Neural cell (in vitro differentiated cells): ENCODE measurements at regions not wholly inside any gene's neighbourhood (a gene's known extent, or its start where the extent isn't known, plus 50 kb on each side); places are given as distances from the start of the nearest gene placed in this dataset.

Source experiments
- H2AFZ ChIP-seq: fragments of 200-600, 300-800 bp; sonication (generic), shearing (Covaris generic); 2 replicates; pipeline ENCODE4 v1.6.0; 2014; ENCODE audit warnings: low read depth, mild to moderate bottlenecking, antibody characterized with exemption, low read length, moderate library complexity
- H3F3A ChIP-seq: fragments of 200-600 bp; shearing (Covaris generic); 2 replicates; pipeline ENCODE4 v1.6.1; 2016; ENCODE audit warnings: mild to moderate bottlenecking, moderate library complexity, mixed read lengths, antibody characterized with exemption, low read length; ENCODE audit not compliant: insufficient read depth, poor library complexity, severe bottlenecking
- H3K27ac ChIP-seq: fragments of 200-600, 300-800 bp; sonication (generic), shearing (Covaris generic); 2 replicates; pipeline ENCODE4 v1.5.1; 2014; ENCODE audit warnings: mild to moderate bottlenecking, low read length, moderate library complexity
- H3K27me3 ChIP-seq: fragments of 300-800, 200-600 bp; sonication (generic), shearing (Covaris generic); 2 replicates; pipeline ENCODE4 v1.6.0; 2014; ENCODE audit warnings: mild to moderate bottlenecking, low read depth, low read length, moderate library complexity; ENCODE audit not compliant: insufficient read depth
- H3K36me3 ChIP-seq: fragments of 300-800, 200-600 bp; sonication (generic), shearing (Covaris generic); 2 replicates; pipeline ENCODE4 v1.5.1; 2014; ENCODE audit warnings: mild to moderate bottlenecking, antibody characterized with exemption, low read length, moderate library complexity; ENCODE audit not compliant: insufficient read depth
- H3K4me2 ChIP-seq: fragments of 300-800, 200-600 bp; sonication (generic), shearing (Covaris generic); 2 replicates; pipeline ENCODE4 v1.6.0; 2014; ENCODE audit warnings: mild to moderate bottlenecking, low read length
- H3K4me3 ChIP-seq: fragments of 300-800, 200-600 bp; sonication (generic), shearing (Covaris generic); 2 replicates; pipeline ENCODE4 v1.5.1; 2014; ENCODE audit warnings: mild to moderate bottlenecking, low read length, moderate library complexity
- H3K79me2 ChIP-seq: fragments of 200-600 bp; shearing (Covaris generic); replicated peaks from 2 replicates; pipeline ENCODE4 v1.6.0; 2014; ENCODE audit warnings: mild to moderate bottlenecking, low read length, moderate library complexity; ENCODE audit not compliant: insufficient read depth
- H3K9ac ChIP-seq: fragments of 300-800, 200-600 bp; sonication (generic), shearing (Covaris generic); 2 replicates; pipeline ENCODE4 v1.6.1; 2016; ENCODE audit warnings: mild to moderate bottlenecking, low read length, mixed read lengths
- H3K9me2 ChIP-seq: fragments of 200-600 bp; shearing (Covaris generic); 2 replicates; pipeline ENCODE4 v1.6.1; 2016; ENCODE audit warnings: mild to moderate bottlenecking, low read length, mixed read lengths; ENCODE audit not compliant: insufficient read depth
- H3K9me3 ChIP-seq: fragments of 200-600, 300-800 bp; sonication (generic), shearing (Covaris generic); 2 replicates; pipeline ENCODE4 v1.6.1; 2016; ENCODE audit warnings: mild to moderate bottlenecking, mixed run types, low read length, moderate library complexity, mixed read lengths
- H4K20me1 ChIP-seq: fragments of 200-600 bp; shearing (Covaris generic); 2 replicates; pipeline ENCODE4 v1.6.1; 2016; ENCODE audit warnings: mild to moderate bottlenecking, mixed run types; ENCODE audit not compliant: insufficient read depth
- EP300 ChIP-seq: fragments of 450-650 bp; conservative IDR thresholded peaks from 2 replicates; pipeline ENCODE4 v1.6.1; 2014; ENCODE audit warnings: antibody characterized with exemption, mild to moderate bottlenecking, moderate library complexity; ENCODE audit not compliant: poor library complexity, severe bottlenecking
- EZH2 ChIP-seq: fragments of 200-600, 300-800 bp; shearing (Covaris generic), sonication (generic); IDR thresholded peaks from 2 replicates; pipeline ENCODE4 v1.6.1; 2014; ENCODE audit warnings: antibody characterized with exemption, low read length, borderline replicate concordance, mild to moderate bottlenecking; ENCODE audit not compliant: insufficient read depth, poor library complexity, severe bottlenecking
- MXI1 ChIP-seq: fragments of 450-650 bp; conservative IDR thresholded peaks from 2 replicates; pipeline ENCODE4 v1.6.1; 2014; ENCODE audit warnings: antibody characterized with exemption, mild to moderate bottlenecking; ENCODE audit not compliant: poor library complexity, severe bottlenecking
- POLR2AphosphoS5 ChIP-seq: IDR thresholded peaks from 2 replicates; pipeline ENCODE4 v1.6.1; 2012
- RAD21 ChIP-seq: fragments of 450-650 bp; conservative IDR thresholded peaks from 2 replicates; pipeline ENCODE4 v1.6.1; 2014; ENCODE audit warnings: antibody characterized with exemption, mild to moderate bottlenecking, moderate library complexity
- SMC3 ChIP-seq: fragments of 450-650 bp; conservative IDR thresholded peaks from 2 replicates; pipeline ENCODE4 v1.6.1; 2014; ENCODE audit warnings: antibody characterized with exemption, mild to moderate bottlenecking, moderate library complexity; ENCODE audit not compliant: poor library complexity
- TAF1 ChIP-seq: IDR thresholded peaks from 2 replicates; pipeline ENCODE4 v1.6.1; 2012; ENCODE audit warnings: low read depth
- TF ChIP-seq, protein P1 (sequence below): fragments of 450-650 bp; IDR thresholded peaks from 2 replicates; pipeline ENCODE4 v1.5.1; 2014; ENCODE audit warnings: antibody characterized with exemption, mild to moderate bottlenecking, moderate library complexity; ENCODE audit not compliant: poor library complexity, severe bottlenecking
- TF ChIP-seq, protein P2 (sequence below): IDR thresholded peaks from 2 replicates; pipeline ENCODE4 v1.6.1; 2012; ENCODE audit warnings: borderline replicate concordance

DNA sequence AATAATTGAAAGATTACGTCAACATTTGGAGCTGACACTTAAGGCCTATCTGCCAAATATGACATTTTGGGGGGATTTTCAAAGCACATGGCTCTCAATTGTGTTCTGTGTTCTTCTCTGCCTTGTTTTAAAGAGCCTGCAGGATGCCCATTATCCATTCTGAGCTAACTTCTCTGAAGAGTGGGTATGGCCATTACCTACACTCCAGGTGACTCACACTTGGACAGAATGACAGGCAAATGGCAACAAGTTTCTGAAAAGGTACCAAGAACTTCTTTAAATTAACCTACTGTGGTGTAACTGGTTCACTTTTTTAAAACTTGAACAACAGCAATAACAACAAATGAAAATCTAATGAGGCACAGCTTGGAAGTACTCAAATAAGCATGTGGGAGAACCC is 834.9 kb upstream of the SLC39A10 start:
- H4K20me1 ChIP-seq = no peaks in the 10 kb centered on the region
- TF ChIP-seq SMC3 = no peak
- TF ChIP-seq, protein P1, sequence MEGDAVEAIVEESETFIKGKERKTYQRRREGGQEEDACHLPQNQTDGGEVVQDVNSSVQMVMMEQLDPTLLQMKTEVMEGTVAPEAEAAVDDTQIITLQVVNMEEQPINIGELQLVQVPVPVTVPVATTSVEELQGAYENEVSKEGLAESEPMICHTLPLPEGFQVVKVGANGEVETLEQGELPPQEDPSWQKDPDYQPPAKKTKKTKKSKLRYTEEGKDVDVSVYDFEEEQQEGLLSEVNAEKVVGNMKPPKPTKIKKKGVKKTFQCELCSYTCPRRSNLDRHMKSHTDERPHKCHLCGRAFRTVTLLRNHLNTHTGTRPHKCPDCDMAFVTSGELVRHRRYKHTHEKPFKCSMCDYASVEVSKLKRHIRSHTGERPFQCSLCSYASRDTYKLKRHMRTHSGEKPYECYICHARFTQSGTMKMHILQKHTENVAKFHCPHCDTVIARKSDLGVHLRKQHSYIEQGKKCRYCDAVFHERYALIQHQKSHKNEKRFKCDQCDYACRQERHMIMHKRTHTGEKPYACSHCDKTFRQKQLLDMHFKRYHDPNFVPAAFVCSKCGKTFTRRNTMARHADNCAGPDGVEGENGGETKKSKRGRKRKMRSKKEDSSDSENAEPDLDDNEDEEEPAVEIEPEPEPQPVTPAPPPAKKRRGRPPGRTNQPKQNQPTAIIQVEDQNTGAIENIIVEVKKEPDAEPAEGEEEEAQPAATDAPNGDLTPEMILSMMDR = no peak
- no peak for TF ChIP-seq TAF1
- TF ChIP-seq EZH2 = no peak
- TF ChIP-seq, protein P2, sequence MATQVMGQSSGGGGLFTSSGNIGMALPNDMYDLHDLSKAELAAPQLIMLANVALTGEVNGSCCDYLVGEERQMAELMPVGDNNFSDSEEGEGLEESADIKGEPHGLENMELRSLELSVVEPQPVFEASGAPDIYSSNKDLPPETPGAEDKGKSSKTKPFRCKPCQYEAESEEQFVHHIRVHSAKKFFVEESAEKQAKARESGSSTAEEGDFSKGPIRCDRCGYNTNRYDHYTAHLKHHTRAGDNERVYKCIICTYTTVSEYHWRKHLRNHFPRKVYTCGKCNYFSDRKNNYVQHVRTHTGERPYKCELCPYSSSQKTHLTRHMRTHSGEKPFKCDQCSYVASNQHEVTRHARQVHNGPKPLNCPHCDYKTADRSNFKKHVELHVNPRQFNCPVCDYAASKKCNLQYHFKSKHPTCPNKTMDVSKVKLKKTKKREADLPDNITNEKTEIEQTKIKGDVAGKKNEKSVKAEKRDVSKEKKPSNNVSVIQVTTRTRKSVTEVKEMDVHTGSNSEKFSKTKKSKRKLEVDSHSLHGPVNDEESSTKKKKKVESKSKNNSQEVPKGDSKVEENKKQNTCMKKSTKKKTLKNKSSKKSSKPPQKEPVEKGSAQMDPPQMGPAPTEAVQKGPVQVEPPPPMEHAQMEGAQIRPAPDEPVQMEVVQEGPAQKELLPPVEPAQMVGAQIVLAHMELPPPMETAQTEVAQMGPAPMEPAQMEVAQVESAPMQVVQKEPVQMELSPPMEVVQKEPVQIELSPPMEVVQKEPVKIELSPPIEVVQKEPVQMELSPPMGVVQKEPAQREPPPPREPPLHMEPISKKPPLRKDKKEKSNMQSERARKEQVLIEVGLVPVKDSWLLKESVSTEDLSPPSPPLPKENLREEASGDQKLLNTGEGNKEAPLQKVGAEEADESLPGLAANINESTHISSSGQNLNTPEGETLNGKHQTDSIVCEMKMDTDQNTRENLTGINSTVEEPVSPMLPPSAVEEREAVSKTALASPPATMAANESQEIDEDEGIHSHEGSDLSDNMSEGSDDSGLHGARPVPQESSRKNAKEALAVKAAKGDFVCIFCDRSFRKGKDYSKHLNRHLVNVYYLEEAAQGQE = no peak
- TF ChIP-seq EP300 = no peak
- no peak for TF ChIP-seq POLR2AphosphoS5
- TF ChIP-seq MXI1 = no peak
- TF ChIP-seq RAD21 = no peak
- no peak overlapping the region for H3K27ac ChIP-seq
- H3K27me3 ChIP-seq = no peaks in the 10 kb centered on the region
- no peaks in the 10 kb centered on the region for H3K36me3 ChIP-seq
- no peaks in the 10 kb centered on the region for H3K79me2 ChIP-seq
- H3K9me2 ChIP-seq = no peaks in the 10 kb centered on the region
- no peaks in the 10 kb centered on the region for H3K9me3 ChIP-seq
- H3K4me2 ChIP-seq = no peak overlapping the region
- no peak overlapping the region for H2AFZ ChIP-seq
- no peak overlapping the region for H3K9ac ChIP-seq
- H3F3A ChIP-seq = no peaks in the 10 kb centered on the region
- no peak overlapping the region for H3K4me3 ChIP-seq

DNA sequence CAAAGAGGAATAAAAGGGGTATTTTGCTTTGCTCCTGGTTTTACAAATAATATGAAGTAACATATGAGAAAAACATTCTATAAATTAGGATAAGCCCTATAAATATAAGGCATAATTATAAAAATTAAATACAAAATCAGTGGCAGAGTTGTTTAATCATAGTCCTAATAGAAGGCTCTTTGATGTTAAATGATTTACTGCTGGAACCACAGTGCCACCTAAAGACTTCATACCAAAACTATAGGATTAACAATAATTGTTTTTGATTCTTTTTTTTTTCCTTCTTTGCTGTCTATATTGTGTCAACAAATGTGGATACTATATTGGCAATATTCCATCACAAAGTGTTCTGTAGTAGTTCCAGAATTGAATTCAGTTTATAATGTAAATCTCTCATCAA is 837.7 kb upstream of the SLC39A10 start:
- no peaks in the 10 kb centered on the region for H3K27me3 ChIP-seq
- H3K79me2 ChIP-seq = no peaks in the 10 kb centered on the region
- no peak for TF ChIP-seq EP300
- TF ChIP-seq RAD21 = peak; percentile 80
- TF ChIP-seq, protein P2 = no peak
- no peak for TF ChIP-seq MXI1
- peak; percentile 77 for TF ChIP-seq SMC3
- no peak for TF ChIP-seq EZH2
- TF ChIP-seq POLR2AphosphoS5 = no peak
- TF ChIP-seq, protein P1 = peak; percentile 71
- no peak for TF ChIP-seq TAF1
- H4K20me1 ChIP-seq = no peaks in the 10 kb centered on the region
- H3K4me2 ChIP-seq = no peak overlapping the region
- H2AFZ ChIP-seq = no peak overlapping the region
- H3K9me2 ChIP-seq = no peaks in the 10 kb centered on the region
- H3K4me3 ChIP-seq = no peak overlapping the region
- H3K36me3 ChIP-seq = no peaks in the 10 kb centered on the region
- H3K9me3 ChIP-seq = no peaks in the 10 kb centered on the region
- no peaks in the 10 kb centered on the region for H3F3A ChIP-seq
- H3K9ac ChIP-seq = no peak overlapping the region
- no peak overlapping the region for H3K27ac ChIP-seq
